ENCODE measurements at regions not wholly inside any gene's neighbourhood (a gene's known extent, or its start where the extent isn't known, plus 50 kb on each side); places are given as distances from the start of the nearest gene placed in this dataset.

GRCh38 chrX:39487166-39487968 is 610.4 kb downstream of the BCOR start:
- TF ChIP-seq CTCF (conservative IDR thresholded peaks at IDR 0.05), result no peak
- Histone ChIP-seq H3K4me1 (ENCODE audit: control insufficient read depth, insufficient read depth, low read length) (no peaks in the 10 kb centered on the region), H3K36me3 (ENCODE audit: control insufficient read depth, insufficient read depth, low read length) (no peaks in the 10 kb centered on the region), H3K9ac (ENCODE audit: extremely low read depth, low read length, poor library complexity, severe bottlenecking) (no peak overlapping the region), H3K4me3 (ENCODE audit: low read length) (no peak overlapping the region), H3K27ac (ENCODE audit: low read depth, low read length) (no peak overlapping the region), H3K9me3 (ENCODE audit: control insufficient read depth, low read length) (no peaks in the 10 kb centered on the region), H3K27me3 (ENCODE audit: control insufficient read depth, insufficient read depth, low read length, poor library complexity, severe bottlenecking) (no peaks in the 10 kb centered on the region)
- H3K27me3 Mint-ChIP-seq (ENCODE audit: insufficient read depth), result no peaks in the 10 kb centered on the region
- no peak overlapping the region for H3K4me3 Mint-ChIP-seq
- peaks cover 2% of the 10 kb centered on the region for H3K4me1 Mint-ChIP-seq
- WGBS, 2 experiments (ENCODE audit: insufficient coverage in 1 of 2, insufficient read length in 1 of 2), result 93% methylated on average over 6 of the region's 8 CpGs; no CpG with 5 or more reads in 1 of the 2 experiments
- peaks cover 36% of the 10 kb centered on the region for H3K9me3 Mint-ChIP-seq
- H3K27ac Mint-ChIP-seq, result no peak overlapping the region
- DNase-seq, result no peak
- H3K36me3 Mint-ChIP-seq (ENCODE audit: low read depth), result no peaks in the 10 kb centered on the region

DNA sequence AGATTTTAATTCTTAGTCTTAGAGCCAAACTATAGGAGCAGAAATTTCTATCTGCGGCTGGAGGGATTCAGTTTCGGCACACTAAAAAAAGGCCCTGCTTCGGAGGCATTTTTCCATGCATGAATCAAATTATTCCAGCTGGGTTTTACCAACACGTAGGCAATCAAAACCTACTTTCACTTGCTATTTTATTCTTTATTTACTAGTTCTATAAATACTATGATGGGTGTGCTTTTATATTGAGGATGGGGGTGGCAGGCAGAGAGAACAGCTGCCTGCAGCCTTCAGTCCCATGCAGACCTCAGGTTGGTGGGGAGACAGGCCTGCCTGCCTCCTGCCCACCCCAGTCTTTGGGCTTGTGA is 609.8 kb downstream of the BCOR start:
- H3K36me3 ChIP-seq (ENCODE audit: control insufficient read depth, insufficient read depth, low read length), result no peaks in the 10 kb centered on the region
- Mint-ChIP-seq H3K4me1 (peaks cover 2% of the 10 kb centered on the region), H3K9me3 (peaks cover 40% of the 10 kb centered on the region), H3K27me3 (ENCODE audit: insufficient read depth) (no peaks in the 10 kb centered on the region), H3K27ac (no peak overlapping the region), H3K4me3 (no peak overlapping the region), H3K36me3 (ENCODE audit: low read depth) (no peaks in the 10 kb centered on the region)
- H3K4me3 ChIP-seq (ENCODE audit: low read length), result no peak overlapping the region
- H3K27me3 ChIP-seq (ENCODE audit: control insufficient read depth, insufficient read depth, low read length, poor library complexity, severe bottlenecking), result no peaks in the 10 kb centered on the region
- no peak for DNase-seq
- TF ChIP-seq CTCF (conservative IDR thresholded peaks at IDR 0.05), result no peak
- H3K9me3 ChIP-seq (ENCODE audit: control insufficient read depth, low read length), result no peaks in the 10 kb centered on the region
- no peak overlapping the region for H3K9ac ChIP-seq (ENCODE audit: extremely low read depth, low read length, poor library complexity, severe bottlenecking)
- WGBS, 2 experiments (ENCODE audit: insufficient coverage in 1 of 2, insufficient read length in 1 of 2), result 93 to 100% methylated on average over 3 of the region's 4 CpGs
- H3K27ac ChIP-seq (ENCODE audit: low read depth, low read length), result no peak overlapping the region
- no peaks in the 10 kb centered on the region for H3K4me1 ChIP-seq (ENCODE audit: control insufficient read depth, insufficient read depth, low read length)

GRCh38 chrX:39491548-39492297 is 606.0 kb downstream of the BCOR start:
- H3K27me3 ChIP-seq (ENCODE audit: control insufficient read depth, insufficient read depth, low read length, poor library complexity, severe bottlenecking), result no peaks in the 10 kb centered on the region
- Mint-ChIP-seq H3K36me3 (ENCODE audit: low read depth) (no peaks in the 10 kb centered on the region), H3K27me3 (ENCODE audit: insufficient read depth) (no peaks in the 10 kb centered on the region), H3K4me1 (peaks cover 2% of the 10 kb centered on the region), H3K4me3 (no peak overlapping the region), H3K27ac (no peak overlapping the region), H3K9me3 (peaks cover 40% of the 10 kb centered on the region)
- TF ChIP-seq CTCF (conservative IDR thresholded peaks at IDR 0.05), result no peak
- no peaks in the 10 kb centered on the region for H3K9me3 ChIP-seq (ENCODE audit: control insufficient read depth, low read length)
- H3K36me3 ChIP-seq (ENCODE audit: control insufficient read depth, insufficient read depth, low read length), result no peaks in the 10 kb centered on the region
- H3K4me1 ChIP-seq (ENCODE audit: control insufficient read depth, insufficient read depth, low read length), result no peaks in the 10 kb centered on the region
- 86 to 90% methylated on average over 2 to 10 of the region's 10 CpGs for WGBS, 2 experiments (ENCODE audit: insufficient coverage in 1 of 2, insufficient read length in 1 of 2)
- no peak overlapping the region for H3K4me3 ChIP-seq (ENCODE audit: low read length)
- DNase-seq, result peak; percentile 55
- H3K9ac ChIP-seq (ENCODE audit: extremely low read depth, low read length, poor library complexity, severe bottlenecking), result no peak overlapping the region
- no peak overlapping the region for H3K27ac ChIP-seq (ENCODE audit: low read depth, low read length)

Measured in endodermal cell (in vitro differentiated cells).